DOHH2 (cell line): ENCODE measurements at regions not wholly inside any gene's neighbourhood (a gene's known extent, or its start where the extent isn't known, plus 50 kb on each side); places are given as distances from the start of the nearest gene placed in this dataset.

Experiments used
- EZH2phosphoT487 ChIP-seq: fragments of 200-600 bp; sonication (generic); IDR thresholded peaks from 2 replicates; pipeline ENCODE4 v1.6.1; 2017; ENCODE audit warnings: borderline replicate concordance, mild to moderate bottlenecking, antibody characterized with exemption, low read length, moderate library complexity, mixed read lengths
- TF ChIP-seq, protein P1 (sequence below): fragments of 200-600 bp; sonication (generic); IDR thresholded peaks from one replicate; pipeline ENCODE4 v1.5.1; 2014; ENCODE audit warnings: antibody characterized with exemption, mild to moderate bottlenecking, low read depth, low read length; ENCODE audit not compliant: poor library complexity, severe bottlenecking

DNA sequence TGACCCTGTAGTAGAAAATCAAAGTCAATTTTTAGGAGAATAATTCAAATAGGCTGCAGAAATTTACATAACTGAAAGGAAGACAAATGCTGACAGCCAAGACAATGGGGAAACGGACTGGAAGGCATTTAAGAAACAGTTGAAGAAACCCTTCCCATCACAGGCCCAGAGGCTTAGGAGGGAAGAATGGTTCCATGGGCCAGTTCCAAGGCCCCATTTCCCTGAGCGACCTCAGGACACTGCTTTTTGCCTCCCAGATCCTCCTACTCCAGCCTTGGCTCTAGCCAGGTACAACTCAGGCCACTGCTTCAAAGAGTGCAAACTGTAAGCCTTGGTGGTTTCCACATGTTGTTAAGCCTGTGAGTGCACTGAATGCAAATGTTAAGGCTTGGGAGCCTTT is 184.1 kb upstream of the SGCD start:
- TF ChIP-seq, protein P1, sequence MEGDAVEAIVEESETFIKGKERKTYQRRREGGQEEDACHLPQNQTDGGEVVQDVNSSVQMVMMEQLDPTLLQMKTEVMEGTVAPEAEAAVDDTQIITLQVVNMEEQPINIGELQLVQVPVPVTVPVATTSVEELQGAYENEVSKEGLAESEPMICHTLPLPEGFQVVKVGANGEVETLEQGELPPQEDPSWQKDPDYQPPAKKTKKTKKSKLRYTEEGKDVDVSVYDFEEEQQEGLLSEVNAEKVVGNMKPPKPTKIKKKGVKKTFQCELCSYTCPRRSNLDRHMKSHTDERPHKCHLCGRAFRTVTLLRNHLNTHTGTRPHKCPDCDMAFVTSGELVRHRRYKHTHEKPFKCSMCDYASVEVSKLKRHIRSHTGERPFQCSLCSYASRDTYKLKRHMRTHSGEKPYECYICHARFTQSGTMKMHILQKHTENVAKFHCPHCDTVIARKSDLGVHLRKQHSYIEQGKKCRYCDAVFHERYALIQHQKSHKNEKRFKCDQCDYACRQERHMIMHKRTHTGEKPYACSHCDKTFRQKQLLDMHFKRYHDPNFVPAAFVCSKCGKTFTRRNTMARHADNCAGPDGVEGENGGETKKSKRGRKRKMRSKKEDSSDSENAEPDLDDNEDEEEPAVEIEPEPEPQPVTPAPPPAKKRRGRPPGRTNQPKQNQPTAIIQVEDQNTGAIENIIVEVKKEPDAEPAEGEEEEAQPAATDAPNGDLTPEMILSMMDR, result no peak
- TF ChIP-seq EZH2phosphoT487, result no peak
